Prostate gland (tissue), 2 donors: ENCODE measurements at regions not wholly inside any gene's neighbourhood (a gene's known extent, or its start where the extent isn't known, plus 50 kb on each side); places are given as distances from the start of the nearest gene placed in this dataset.

ENCODE experiments used
- DNase-seq: peaks from one replicate; pipeline ENCODE4 v3.0.0-alpha.2; 2019; ENCODE audit warnings: low spot score
- H3K27ac ChIP-seq, 2 donors: fragments of 200-600 bp; sonication (generic); 2 replicates each; pipeline ENCODE4 v1.5.1; 2017 to 2019
- H3K27me3 ChIP-seq: fragments of 200-600 bp; sonication (generic); replicated peaks from 2 replicates; pipeline ENCODE4 v1.5.1; 2019; ENCODE audit not compliant: insufficient read depth
- H3K36me3 ChIP-seq, 2 donors: fragments of 200-600 bp; sonication (generic); 1 replicate in 1 of 2; 2 replicates in 1 of 2; pipeline versions ENCODE4 v1.5.1 to v1.8.1; 2017 to 2019
- H3K4me1 ChIP-seq: fragments of 200-600 bp; sonication (generic); replicated peaks from 2 replicates; pipeline ENCODE4 v1.5.1; 2019
- H3K4me3 ChIP-seq, 2 donors: fragments of 200-600 bp; sonication (generic); 2 replicates each; pipeline ENCODE4 v1.5.1; 2017 to 2019
- H3K9me3 ChIP-seq: fragments of 200-600 bp; sonication (generic); 2 replicates; pipeline ENCODE4 v1.5.1; 2017
- CTCF ChIP-seq, 4 experiments: fragments of 200-600 bp in 2 of 4; fragments of 450-650 bp in 2 of 4; sonication (generic) in 2 of 4; IDR thresholded peaks; 1 replicate in 3 of 4; 2 replicates in 1 of 4; pipeline ENCODE4 v1.5.1; 2016 to 2019; ENCODE audit warnings: antibody characterized with exemption in 4 of 4, mild to moderate bottlenecking in 2 of 4, moderate library complexity in 2 of 4
- POLR2A ChIP-seq: fragments of 450-650 bp; IDR thresholded peaks from one replicate; pipeline ENCODE4 v1.6.1; 2016; ENCODE audit warnings: antibody characterized with exemption, mild to moderate bottlenecking
- POLR2AphosphoS5 ChIP-seq: sonication (generic); formaldehyde crosslinking; IDR thresholded peaks from one replicate; pipeline ENCODE4 v1.6.1; 2017; ENCODE audit warnings: antibody characterized with exemption
- WGBS: methylation state at CpG from one replicate; pipeline ENCODE4 v1.1.5; 2018; 5-methylcytosine and 5-hydroxymethylcytosine counted together
- intact Hi-C: fragments of 100-400 bp; cut with DNase I; formaldehyde crosslinking; loops from one replicate; pipeline ENCODE4 v1.14.2; 2022

- Histone ChIP-seq H3K36me3 (no peaks in the 10 kb centered on the region), H3K27me3 (no peaks in the 10 kb centered on the region), H3K4me1 (no peaks in the 10 kb centered on the region), H3K27ac (peak overlapping the region in 1 of 2 donors; percentile 46), H3K9me3 (no peaks in the 10 kb centered on the region), H3K4me3 (no peak overlapping the region)
- peak; percentile 18 for DNase-seq
- WGBS, result 45% methylated on average over 4 of the region's 4 CpGs
- intact Hi-C loops, result no loop called here
- TF ChIP-seq POLR2A, result no peak
- peak; percentile 20 for TF ChIP-seq POLR2AphosphoS5
- TF ChIP-seq CTCF (IDR thresholded peaks at IDR 0.05), result no peak
Measured at GRCh38 chr9:95722141-95722540, 153.3 kb upstream of the ERCC6L2 start.

- Histone ChIP-seq H3K27me3 (no peaks in the 10 kb centered on the region), H3K4me1 (no peaks in the 10 kb centered on the region), H3K36me3 (no peaks in the 10 kb centered on the region), H3K4me3 (no peak overlapping the region), H3K9me3 (no peaks in the 10 kb centered on the region), H3K27ac (peak overlapping the region in 1 of 2 donors; percentile 34)
- 39% methylated on average over 5 of the region's 5 CpGs for WGBS
- TF ChIP-seq POLR2AphosphoS5 (peak; percentile 92), CTCF (IDR thresholded peaks at IDR 0.05) (no peak)
- intact Hi-C loops, result no loop called here
- peak; percentile 74 for DNase-seq
Measured at GRCh38 chr9:95721061-95721531, 154.4 kb upstream of the ERCC6L2 start.

GRCh38 chr9:95720496-95720895 lies 155.0 kb upstream of the ERCC6L2 start:
- intact Hi-C loops, result no loop called here
- H3K36me3 ChIP-seq, result no peaks in the 10 kb centered on the region
- WGBS, result 89% methylated on average over 6 of the region's 6 CpGs
- H3K4me1 ChIP-seq, result no peaks in the 10 kb centered on the region
- no peak for DNase-seq
- no peak overlapping the region for H3K27ac ChIP-seq
- H3K4me3 ChIP-seq, result no peak overlapping the region
- TF ChIP-seq CTCF (IDR thresholded peaks at IDR 0.05) (no peak), POLR2AphosphoS5 (no peak), POLR2A (no peak)
- no peaks in the 10 kb centered on the region for H3K9me3 ChIP-seq
- H3K27me3 ChIP-seq, result no peaks in the 10 kb centered on the region

- Histone ChIP-seq H3K4me3 (no peak overlapping the region), H3K4me1 (no peaks in the 10 kb centered on the region), H3K27ac (no peak overlapping the region), H3K27me3 (no peaks in the 10 kb centered on the region), H3K36me3 (no peaks in the 10 kb centered on the region), H3K9me3 (no peaks in the 10 kb centered on the region)
- intact Hi-C loops, result loop anchor here (5.0 kb wide), 1 partner anchor 478 kb away; no protein-coding TSS in a partner anchor
- TF ChIP-seq CTCF (IDR thresholded peaks at IDR 0.05) (no peak), POLR2AphosphoS5 (no peak), POLR2A (no peak)
- DNase-seq, result no peak
- 81% methylated on average over 8 of the region's 8 CpGs for WGBS
Measured at GRCh38 chr9:95719354-95719753, 156.1 kb upstream of the ERCC6L2 start.

- H3K27me3 ChIP-seq, result no peaks in the 10 kb centered on the region
- H3K4me1 ChIP-seq, result no peaks in the 10 kb centered on the region
- TF ChIP-seq CTCF (IDR thresholded peaks at IDR 0.05) (no peak), POLR2AphosphoS5 (no peak), POLR2A (no peak)
- H3K27ac ChIP-seq, result no peak overlapping the region
- H3K36me3 ChIP-seq, result no peaks in the 10 kb centered on the region
- H3K4me3 ChIP-seq, result no peak overlapping the region
- DNase-seq, result no peak
- no peaks in the 10 kb centered on the region for H3K9me3 ChIP-seq
- intact Hi-C loops, result loop anchor here (5.0 kb wide), 1 partner anchor 479 kb away; no protein-coding TSS in a partner anchor
Measured at GRCh38 chr9:95718263-95718662, 157.2 kb upstream of the ERCC6L2 start.
